ENCODE measurements at regions not wholly inside any gene's neighbourhood (a gene's known extent, or its start where the extent isn't known, plus 50 kb on each side); places are given as distances from the start of the nearest gene placed in this dataset.

DNA sequence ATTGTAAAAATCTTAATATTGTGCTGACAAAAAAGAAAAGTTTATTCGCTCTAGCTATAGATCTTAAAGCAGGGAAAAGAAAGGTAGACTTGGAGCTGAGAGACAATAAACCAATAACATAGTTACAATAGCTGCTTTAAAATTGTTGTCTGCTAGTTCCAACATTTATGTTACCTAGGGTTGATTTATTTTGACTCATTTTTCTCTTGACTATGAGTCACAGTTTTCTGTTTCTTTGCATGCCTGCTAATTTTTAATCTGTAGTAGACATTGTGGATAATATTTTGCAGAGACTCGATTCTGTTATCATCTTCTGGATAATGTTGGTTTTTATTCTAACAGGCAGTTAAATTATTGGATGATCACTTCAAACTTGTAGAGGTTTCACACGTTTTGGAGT lies 83.1 kb upstream of the TRPC6 start:
- intact Hi-C loops (cut with DNase I), result no loop called here
- Histone ChIP-seq H3K36me3 (no peaks in the 10 kb centered on the region), H3K27me3 (no peaks in the 10 kb centered on the region), H3K4me3 (no peak overlapping the region), H3K4me1 (no peaks in the 10 kb centered on the region), H3K9me3 (peaks cover 0 to 15% (median 0%) of the 10 kb centered on the region in 11 donors), H3K27ac (no peak overlapping the region)
- ATAC-seq (no peak), DNase-seq (no peak)
- 71 to 72% methylated on average over 3 of the region's 3 CpGs for WGBS, 2 donors
- no peak for TF ChIP-seq CTCF (IDR thresholded peaks at IDR 0.05)

DNA sequence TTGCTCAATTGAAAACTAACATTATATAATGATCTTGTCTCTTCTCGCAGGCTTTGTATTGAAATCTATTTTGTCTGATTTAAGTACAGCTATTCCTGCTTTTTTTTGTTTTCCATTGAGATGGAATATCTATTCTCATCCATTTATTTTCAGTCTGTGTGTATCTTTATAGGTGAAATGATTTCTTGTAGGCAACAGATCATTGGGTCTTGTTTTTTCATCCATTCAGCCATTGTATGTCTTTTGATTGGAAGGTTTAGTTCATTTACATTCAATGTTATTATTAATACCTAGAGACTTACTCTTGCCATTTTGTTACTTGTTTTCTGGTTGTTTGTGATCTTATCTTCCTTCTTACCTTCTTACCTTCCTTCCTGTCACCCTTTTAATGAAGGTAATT lies 77.8 kb upstream of the TRPC6 start:
- no peak for ATAC-seq
- DNase-seq, result no peak
- Histone ChIP-seq H3K4me1 (no peaks in the 10 kb centered on the region), H3K36me3 (no peaks in the 10 kb centered on the region), H3K4me3 (no peak overlapping the region), H3K9me3 (peaks cover 0 to 25% (median 7%) of the 10 kb centered on the region in 11 donors), H3K27ac (no peak overlapping the region), H3K27me3 (no peaks in the 10 kb centered on the region)
- TF ChIP-seq CTCF (IDR thresholded peaks at IDR 0.05), result no peak
- intact Hi-C loops (cut with DNase I), result no loop called here
- 60 to 94% methylated on average over 1 of the region's 1 CpG for WGBS, 2 donors
